ENCODE measurements at regions not wholly inside any gene's neighbourhood (a gene's known extent, or its start where the extent isn't known, plus 50 kb on each side); places are given as distances from the start of the nearest gene placed in this dataset.

GRCh38 chr12:116366824-116367223, 89.3 kb upstream of the MED13L start:
- Histone ChIP-seq H3K4me1 (ENCODE audit: insufficient read depth) (peaks cover 5% of the 10 kb centered on the region), H3K4me3 (no peak overlapping the region), H3K27ac (no peak overlapping the region), H3K9me2 (replicated peaks; ENCODE audit: insufficient read depth) (no peaks in the 10 kb centered on the region), H3K79me2 (no peaks in the 10 kb centered on the region), H3K4me2 (no peak overlapping the region), H3K36me3 (replicated peaks; ENCODE audit: insufficient read depth, low read depth) (no peaks in the 10 kb centered on the region), H3K9me3 (ENCODE audit: low read depth) (no peaks in the 10 kb centered on the region), H4K20me1 (ENCODE audit: insufficient read depth, poor library complexity, severe bottlenecking) (no peaks in the 10 kb centered on the region), H2AFZ (no peak overlapping the region), H3K27me3 (no peaks in the 10 kb centered on the region)
- 92% methylated on average over 6 of the region's 6 CpGs for WGBS (ENCODE audit: low lambda C conversion rate, missing lambda C conversion rate)
- no peak for DNase-seq (ENCODE audit: low spot score)
- TF ChIP-seq EZH2 (IDR thresholded peaks at IDR 0.05; ENCODE audit: borderline replicate concordance) (no peak), CTCF (IDR thresholded peaks at IDR 0.05; ENCODE audit: poor library complexity) (no peak), EZH2phosphoT487 (IDR thresholded peaks at IDR 0.05; ENCODE audit: low read depth, severe bottlenecking, unreplicated experiment) (no peak)

- Histone ChIP-seq H3K9me2 (replicated peaks; ENCODE audit: insufficient read depth) (no peaks in the 10 kb centered on the region), H3K9me3 (ENCODE audit: low read depth) (no peaks in the 10 kb centered on the region), H3K4me1 (ENCODE audit: insufficient read depth) (peaks cover 5% of the 10 kb centered on the region), H3K79me2 (no peaks in the 10 kb centered on the region), H3K4me2 (peak overlapping the region; percentile 23), H4K20me1 (ENCODE audit: insufficient read depth, poor library complexity, severe bottlenecking) (no peaks in the 10 kb centered on the region), H3K27ac (peak overlapping the region; percentile 58), H3K4me3 (no peak overlapping the region), H3K36me3 (replicated peaks; ENCODE audit: insufficient read depth, low read depth) (no peaks in the 10 kb centered on the region), H3K27me3 (no peaks in the 10 kb centered on the region), H2AFZ (peak overlapping the region; percentile 0)
- TF ChIP-seq CTCF (IDR thresholded peaks at IDR 0.05; ENCODE audit: poor library complexity) (no peak), EZH2 (IDR thresholded peaks at IDR 0.05; ENCODE audit: borderline replicate concordance) (no peak), EZH2phosphoT487 (IDR thresholded peaks at IDR 0.05; ENCODE audit: low read depth, severe bottlenecking, unreplicated experiment) (no peak)
- WGBS (ENCODE audit: low lambda C conversion rate, missing lambda C conversion rate), result 46% methylated on average over 16 of the region's 16 CpGs
- peak; percentile 79 for DNase-seq (ENCODE audit: low spot score)
Measured at GRCh38 chr12:116368196-116369194, 91.0 kb upstream of the MED13L start.

- no peak overlapping the region for H3K4me2 ChIP-seq
- DNase-seq (ENCODE audit: low spot score), result no peak
- H3K27ac ChIP-seq, result no peak overlapping the region
- H3K9me3 ChIP-seq (ENCODE audit: low read depth), result no peaks in the 10 kb centered on the region
- no peaks in the 10 kb centered on the region for H3K27me3 ChIP-seq
- no peaks in the 10 kb centered on the region for H4K20me1 ChIP-seq (ENCODE audit: insufficient read depth, poor library complexity, severe bottlenecking)
- H2AFZ ChIP-seq, result no peak overlapping the region
- no peak overlapping the region for H3K4me3 ChIP-seq
- no peaks in the 10 kb centered on the region for H3K9me2 ChIP-seq (replicated peaks; ENCODE audit: insufficient read depth)
- H3K4me1 ChIP-seq (ENCODE audit: insufficient read depth), result peaks cover 5% of the 10 kb centered on the region
- TF ChIP-seq CTCF (IDR thresholded peaks at IDR 0.05; ENCODE audit: poor library complexity) (no peak), EZH2 (IDR thresholded peaks at IDR 0.05; ENCODE audit: borderline replicate concordance) (no peak), EZH2phosphoT487 (IDR thresholded peaks at IDR 0.05; ENCODE audit: low read depth, severe bottlenecking, unreplicated experiment) (no peak)
- H3K36me3 ChIP-seq (replicated peaks; ENCODE audit: insufficient read depth, low read depth), result no peaks in the 10 kb centered on the region
- H3K79me2 ChIP-seq, result no peaks in the 10 kb centered on the region
- 68% methylated on average over 4 of the region's 4 CpGs for WGBS (ENCODE audit: low lambda C conversion rate, missing lambda C conversion rate)
Measured at GRCh38 chr12:116370004-116370404, 92.5 kb upstream of the MED13L start.

Measured in hepatocyte (in vitro differentiated cells).